ENCODE measurements at regions not wholly inside any gene's neighbourhood (a gene's known extent, or its start where the extent isn't known, plus 50 kb on each side); places are given as distances from the start of the nearest gene placed in this dataset.
A peak's percentile ranks its signal among the peaks of the same experiment; 100 is the strongest.
"Not testable (repeated sequence)": the region's sequence is repeated elsewhere in the genome, so short reads cannot be mapped to it uniquely, and the experiment has no call there.

- DNase-seq (ENCODE audit: low read depth in 4 of 4, low spot score in 3 of 4), result no peak
Measured at GRCh38 chr17:12195418-12195817, 174.7 kb downstream of the MAP2K4 start.

- DNase-seq (ENCODE audit: low read depth in 4 of 4, low spot score in 3 of 4), result no peak
Measured at GRCh38 chr17:12201294-12201880, 180.7 kb downstream of the MAP2K4 start.

DNA sequence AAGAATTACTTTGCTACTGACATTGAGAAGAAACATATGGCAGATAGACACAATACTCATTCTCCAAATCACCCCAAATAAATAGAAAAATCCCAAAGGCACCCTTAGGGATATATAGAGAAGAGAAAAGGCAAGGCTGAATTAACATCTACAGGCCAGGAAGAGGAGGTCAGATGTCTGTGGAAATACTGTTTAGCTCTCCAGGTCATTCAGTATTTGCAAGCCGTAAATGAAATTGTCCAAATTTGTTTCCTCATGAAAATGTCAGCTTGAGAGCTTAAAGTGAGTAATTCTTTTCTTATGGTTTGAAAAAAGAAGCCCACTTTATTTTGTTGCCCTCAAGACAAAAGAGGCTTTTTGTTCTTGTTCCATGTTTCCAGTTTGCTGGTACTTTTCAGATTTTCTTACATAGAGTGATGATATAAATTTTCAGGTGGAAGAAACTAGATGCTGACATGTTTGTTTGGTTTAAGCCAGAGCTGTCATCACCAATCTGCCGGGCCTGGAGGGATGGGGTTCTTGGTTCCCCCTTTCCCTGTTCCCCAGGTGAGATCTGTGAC lies 189.0 kb downstream of the MAP2K4 start:
- peak in 1 of 4 donors; percentile 36 for DNase-seq (ENCODE audit: low read depth in 4 of 4, low spot score in 3 of 4)

DNA sequence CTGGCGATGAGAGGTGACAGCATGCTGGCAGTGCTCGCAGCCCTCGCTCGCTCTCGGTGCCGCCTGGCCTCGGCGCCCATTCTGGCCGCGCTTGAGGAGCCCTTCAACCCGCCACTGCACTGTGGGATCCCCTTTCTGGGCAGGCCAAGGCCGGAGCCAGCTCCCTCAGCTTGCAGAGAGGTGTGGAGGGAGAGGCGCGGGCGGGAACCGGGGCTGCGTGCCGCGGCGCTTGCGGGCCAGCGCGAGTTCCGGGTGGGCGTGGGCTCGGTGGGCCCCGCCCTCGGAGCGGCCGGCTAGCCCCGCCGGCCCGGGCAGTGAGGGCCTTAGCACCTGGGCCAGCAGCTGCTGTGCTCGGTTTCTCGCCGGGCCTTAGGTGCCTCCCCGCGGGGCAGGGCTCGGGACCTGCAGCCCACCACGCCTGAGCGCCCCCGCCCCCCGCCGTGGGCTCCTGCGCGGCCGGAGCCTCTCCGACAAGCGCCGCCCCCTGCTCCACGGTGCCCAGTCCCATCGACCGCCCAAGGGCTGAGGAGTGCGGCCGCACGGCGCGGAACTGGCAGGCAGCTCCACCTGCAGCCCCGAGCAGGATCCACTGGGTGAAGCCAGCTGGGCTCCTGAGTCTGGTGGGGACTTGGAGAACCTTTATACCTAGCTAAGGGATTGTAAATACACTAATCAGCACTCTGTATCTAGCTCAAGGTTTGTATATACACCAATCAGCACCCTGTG lies 200.2 kb downstream of the MAP2K4 start:
- not testable (repeated sequence) for DNase-seq (ENCODE audit: low read depth in 4 of 4, low spot score in 3 of 4)

GRCh38 chr17:12222392-12222791 lies 201.7 kb downstream of the MAP2K4 start:
- DNase-seq (ENCODE audit: low read depth in 4 of 4, low spot score in 3 of 4), result no peak

- no peak for DNase-seq (ENCODE audit: low read depth in 4 of 4, low spot score in 3 of 4)
Measured at GRCh38 chr17:12227547-12227946, 206.9 kb downstream of the MAP2K4 start.

DNA sequence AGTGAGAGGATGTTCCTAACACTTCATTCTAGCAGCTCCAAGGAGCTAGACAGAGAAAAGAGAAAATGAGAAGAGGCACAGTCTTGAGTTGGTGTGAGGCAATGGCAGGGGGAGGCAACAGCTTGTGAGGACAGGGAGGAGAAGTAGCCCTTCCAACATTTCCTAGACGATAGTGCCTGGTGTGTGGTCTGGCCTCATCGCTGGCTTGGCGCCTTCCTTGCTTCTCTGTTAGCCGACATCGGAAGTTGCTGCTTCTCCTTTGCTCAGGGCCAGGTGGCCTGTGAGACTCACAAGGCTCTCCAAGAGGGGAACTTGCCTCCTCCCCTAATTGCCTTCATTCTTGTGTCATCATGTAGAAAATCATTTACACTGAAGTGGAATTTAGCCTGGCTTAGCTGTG lies 208.7 kb downstream of the MAP2K4 start:
- DNase-seq (ENCODE audit: low read depth in 4 of 4, low spot score in 3 of 4), result no peak

DNA sequence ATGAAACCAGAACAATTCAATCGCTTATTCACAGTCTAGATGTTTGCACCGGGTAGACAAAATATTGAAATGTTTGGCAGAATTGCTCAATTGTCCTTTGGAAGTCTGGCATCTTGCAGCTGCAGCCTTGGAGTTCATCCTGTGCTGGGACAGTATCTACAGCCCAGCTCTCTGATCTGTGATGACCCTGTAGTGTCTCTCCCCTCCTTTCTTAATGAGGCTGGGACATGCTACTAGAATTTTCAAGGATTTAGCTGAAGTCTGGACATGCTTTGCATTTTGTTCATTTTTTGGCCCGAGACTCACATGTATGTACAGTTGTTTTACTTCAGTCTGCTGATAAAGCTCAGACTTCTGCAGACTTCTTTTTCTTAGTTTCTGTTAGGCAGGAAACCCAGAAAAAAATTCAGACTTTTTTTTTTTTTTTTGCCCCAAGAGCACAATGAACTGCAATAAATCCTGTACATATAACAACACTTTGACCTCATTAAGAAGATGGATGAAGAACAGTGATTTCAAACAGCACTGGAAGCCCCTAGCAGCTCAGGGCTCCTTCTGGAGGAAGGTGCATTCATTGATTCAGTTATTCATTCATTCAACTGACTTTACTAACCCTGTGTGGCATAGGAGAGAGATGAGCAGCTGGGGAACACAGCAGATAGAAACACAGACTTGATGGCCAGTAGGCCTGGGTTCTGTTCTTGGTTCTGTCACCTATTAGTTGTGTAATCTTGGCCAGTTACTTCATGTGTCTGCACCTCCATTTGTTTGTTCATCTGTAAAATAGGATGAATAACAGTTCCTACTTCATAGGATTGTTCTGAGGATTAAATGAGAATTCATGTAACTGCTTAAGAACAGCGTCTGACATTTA lies 210.0 kb downstream of the MAP2K4 start:
- peak in 1 of 4 donors; percentile 51 for DNase-seq (ENCODE audit: low read depth in 4 of 4, low spot score in 3 of 4)

DNA sequence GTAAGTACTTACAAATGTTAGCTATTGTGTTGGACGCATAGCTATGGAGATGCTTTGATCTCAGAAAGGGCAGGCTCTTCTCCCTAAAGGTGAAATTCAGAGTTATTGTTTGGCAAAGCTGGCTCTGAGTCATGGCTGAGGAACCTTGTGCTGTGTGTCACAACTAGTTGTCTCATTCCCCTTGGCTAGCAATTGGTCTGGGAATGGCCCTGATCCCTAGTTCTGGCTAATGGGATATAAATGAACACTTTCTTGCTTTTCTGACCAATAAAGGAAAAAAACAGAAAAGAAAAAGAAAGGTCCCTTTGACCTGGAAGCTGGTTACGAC lies 210.6 kb downstream of the MAP2K4 start:
- DNase-seq (ENCODE audit: low read depth in 4 of 4, low spot score in 3 of 4), result no peak

- not testable (repeated sequence) for DNase-seq (ENCODE audit: low read depth in 4 of 4, low spot score in 3 of 4)
Measured at GRCh38 chr17:12239021-12239420, 218.3 kb downstream of the MAP2K4 start.

DNA sequence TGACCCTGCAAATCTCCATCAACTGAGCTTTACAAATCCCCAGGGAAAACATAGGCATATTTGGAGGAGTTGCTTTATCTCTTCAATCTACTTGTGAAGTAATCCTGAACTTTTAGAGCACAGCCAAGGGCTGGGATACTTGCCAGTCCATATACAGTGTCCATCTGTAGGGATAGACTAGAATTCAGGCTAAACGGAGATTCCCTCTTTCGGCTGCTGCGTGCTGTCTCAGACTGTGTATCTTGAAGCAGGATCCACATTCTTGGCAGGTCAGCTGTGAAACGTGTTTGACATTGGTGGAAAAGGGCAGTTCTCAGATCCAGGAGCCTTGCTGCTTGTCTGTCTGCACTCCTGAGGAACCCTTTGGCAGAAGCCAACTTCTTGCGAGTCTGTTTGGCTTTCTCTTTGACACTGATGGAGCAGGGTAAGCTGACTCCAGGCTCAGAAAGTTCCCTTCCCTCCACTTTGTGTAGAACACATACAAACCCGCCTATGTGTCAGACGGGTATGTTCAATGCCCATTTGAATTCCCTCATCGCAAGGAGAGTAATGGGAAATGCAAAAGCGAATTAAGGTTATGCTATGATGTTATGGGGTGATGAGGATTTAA lies 221.8 kb downstream of the MAP2K4 start:
- no peak for DNase-seq (ENCODE audit: low read depth in 4 of 4, low spot score in 3 of 4)

DNA sequence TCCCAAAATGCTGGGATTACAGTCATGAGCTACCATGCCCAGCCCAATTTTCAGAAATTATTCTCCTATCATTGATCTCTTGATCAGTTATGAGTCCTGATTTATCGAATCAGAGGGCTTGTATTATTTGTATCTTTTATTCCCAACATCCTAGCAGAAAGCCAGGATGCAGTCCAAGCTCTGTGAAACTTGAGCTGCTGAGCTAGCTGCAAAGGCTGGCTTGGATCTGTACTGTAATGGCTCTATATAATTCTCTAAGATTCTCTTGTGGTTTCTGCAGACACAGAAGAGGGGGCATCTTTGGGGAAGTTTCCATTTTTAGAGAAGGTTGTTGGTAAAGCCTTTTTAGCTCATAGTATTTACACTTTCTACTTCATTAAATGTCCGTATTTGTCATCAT lies 227.1 kb downstream of the MAP2K4 start:
- DNase-seq (ENCODE audit: low read depth in 4 of 4, low spot score in 3 of 4), result no peak

- no peak for DNase-seq (ENCODE audit: low read depth in 4 of 4, low spot score in 3 of 4)
Measured at GRCh38 chr17:12250973-12251372, 230.3 kb downstream of the MAP2K4 start.

DNA sequence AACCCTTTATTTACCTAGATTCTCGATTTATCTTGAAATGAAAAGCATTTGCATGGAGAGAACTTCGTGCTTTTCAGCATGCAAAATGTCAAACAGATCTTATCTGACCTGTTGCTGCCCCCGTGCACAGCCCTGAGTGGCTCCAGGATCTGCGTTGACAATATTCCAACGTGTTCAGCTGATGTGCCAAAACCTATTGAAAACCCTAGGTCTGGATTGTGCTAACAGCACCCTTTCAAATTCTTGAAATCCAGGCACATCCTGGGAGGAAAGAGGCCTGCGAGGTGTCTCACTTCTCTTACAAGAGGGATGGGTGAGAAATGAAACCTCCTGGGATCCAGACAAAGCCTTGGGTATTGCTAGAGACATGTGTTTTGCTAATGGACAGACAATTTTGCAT lies 231.8 kb downstream of the MAP2K4 start:
- no peak for DNase-seq (ENCODE audit: low read depth in 4 of 4, low spot score in 3 of 4)

DNA sequence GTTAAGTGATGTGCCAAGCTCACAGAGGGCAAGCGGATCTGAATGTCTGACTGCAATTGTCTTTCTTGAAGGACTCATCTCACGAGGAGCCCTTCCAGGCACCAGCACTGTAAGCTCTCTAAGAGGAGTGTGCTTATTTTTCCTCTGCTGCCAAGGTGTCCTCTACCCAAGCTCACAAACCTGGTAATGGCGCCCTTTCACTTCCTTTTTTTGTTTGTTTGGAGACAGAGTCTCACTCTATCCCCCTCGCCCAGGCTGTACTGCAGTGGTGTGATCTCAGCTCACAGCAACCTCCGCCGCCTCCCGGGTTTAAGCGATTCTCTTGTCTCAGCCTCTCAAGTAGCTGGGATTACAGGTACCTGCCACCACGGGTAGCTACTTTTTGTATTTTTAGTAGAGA lies 233.8 kb downstream of the MAP2K4 start:
- no peak for DNase-seq (ENCODE audit: low read depth in 4 of 4, low spot score in 3 of 4)

- DNase-seq (ENCODE audit: low read depth in 4 of 4, low spot score in 3 of 4), result peak; percentile 26 to 54 (median 46)
Measured at GRCh38 chr17:12256380-12256995, 235.8 kb downstream of the MAP2K4 start.

DNA sequence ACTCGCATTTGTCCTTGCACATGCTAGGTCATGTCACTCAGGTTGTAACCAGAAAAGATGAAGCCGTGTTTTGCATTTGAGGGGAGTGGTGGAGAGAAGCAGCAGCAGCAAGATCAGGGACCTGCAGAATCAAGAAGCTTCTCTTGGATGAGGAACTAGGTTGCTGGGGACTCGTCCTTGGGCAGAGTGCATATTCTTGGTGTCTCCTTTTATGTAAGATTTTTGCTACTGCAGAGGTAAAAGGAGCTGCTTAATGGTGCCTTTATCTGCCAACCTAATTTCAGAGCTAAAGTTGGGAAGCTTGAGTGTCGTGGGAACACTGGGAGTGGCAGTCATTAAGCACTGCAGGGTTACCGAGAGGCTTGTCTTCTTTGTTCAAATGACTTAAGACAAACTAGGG lies 236.5 kb downstream of the MAP2K4 start:
- DNase-seq (ENCODE audit: low read depth in 4 of 4, low spot score in 3 of 4), result no peak

DNA sequence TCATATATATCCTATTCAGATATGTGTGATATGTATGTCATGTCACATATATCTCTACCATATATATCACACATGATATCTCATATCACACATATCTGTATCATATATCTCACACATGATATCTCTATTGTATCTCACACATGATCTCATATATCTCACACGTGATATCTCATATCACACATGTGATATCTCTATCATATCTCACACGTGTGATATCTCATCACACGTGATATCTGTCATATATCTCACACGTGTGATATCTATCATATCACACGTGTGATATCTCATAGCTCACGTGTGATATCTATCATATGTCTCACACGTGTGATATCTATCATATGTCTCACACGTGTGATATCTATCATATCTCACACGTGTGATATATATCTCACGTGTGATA lies 240.7 kb downstream of the MAP2K4 start:
- no peak for DNase-seq (ENCODE audit: low read depth in 4 of 4, low spot score in 3 of 4)

GRCh38 chr17:12269751-12270150 lies 249.1 kb downstream of the MAP2K4 start:
- no peak for DNase-seq (ENCODE audit: low read depth in 4 of 4, low spot score in 3 of 4)

DNA sequence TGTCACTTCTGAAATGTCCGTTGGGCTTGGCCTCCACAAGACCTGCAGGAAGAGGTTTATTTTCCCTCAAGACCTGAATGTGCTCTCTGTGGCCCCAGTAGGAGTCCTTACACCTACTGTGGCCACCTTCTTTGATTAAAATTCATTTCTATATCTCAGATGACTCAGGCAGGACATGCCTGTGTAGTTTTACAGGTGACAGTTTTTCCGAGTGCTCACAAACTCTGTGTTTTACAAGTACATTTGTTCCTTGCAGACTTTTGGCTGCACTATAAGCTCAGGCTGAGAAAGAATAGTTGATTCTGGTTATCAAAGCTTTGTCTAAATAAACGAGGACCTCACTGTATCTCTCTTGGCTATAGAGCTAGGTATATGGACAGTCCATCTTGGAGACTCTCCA lies 257.1 kb downstream of the MAP2K4 start:
- no peak for DNase-seq (ENCODE audit: low read depth in 4 of 4, low spot score in 3 of 4)

GRCh38 chr17:12282056-12282455 lies 261.4 kb downstream of the MAP2K4 start:
- DNase-seq (ENCODE audit: low read depth in 4 of 4, low spot score in 3 of 4), result no peak

Data from left renal pelvis (tissue), 4 donors.